ENCODE measurements at regions not wholly inside any gene's neighbourhood (a gene's known extent, or its start where the extent isn't known, plus 50 kb on each side); places are given as distances from the start of the nearest gene placed in this dataset.

- Histone ChIP-seq H3K27me3 (ENCODE audit: insufficient read depth, low read length) (no peaks in the 10 kb centered on the region), H3K4me1 (ENCODE audit: control insufficient read depth in 1 of 2, insufficient read depth in 2 of 2, low read length in 2 of 2) (peaks cover 6% of the 10 kb centered on the region in 2 experiments), H3K14ac (ENCODE audit: low read length) (no peak overlapping the region), H2BK120ac (ENCODE audit: insufficient read depth, low read length, poor library complexity) (peak overlapping the region; percentile 3), H3K79me2 (ENCODE audit: control insufficient read depth, insufficient read depth, low read length, poor library complexity) (no peaks in the 10 kb centered on the region), H3K9ac (ENCODE audit: low read length) (no peak overlapping the region), H2AFZ (ENCODE audit: insufficient read depth, low read length, poor library complexity) (no peak overlapping the region), H3K9me3 (ENCODE audit: insufficient read depth, low read depth, low read length) (no peaks in the 10 kb centered on the region), H3K23ac (ENCODE audit: low read length) (no peak overlapping the region), H4K12ac (ENCODE audit: low read depth, low read length) (no peak overlapping the region), H3K4me3 (ENCODE audit: low read depth, low read length) (no peak overlapping the region), H3K79me1 (ENCODE audit: low read length) (peaks cover 7% of the 10 kb centered on the region), H2BK5ac (ENCODE audit: low read depth, low read length, poor library complexity) (no peak overlapping the region), H3K4me2 (ENCODE audit: low read length) (no peak overlapping the region), H3K27ac (ENCODE audit: low read depth, low read length) (no peak overlapping the region), H3K4ac (ENCODE audit: low read depth, low read length) (no peak overlapping the region), H4K91ac (ENCODE audit: low read depth, low read length) (peak overlapping the region; percentile 55), H4K8ac (ENCODE audit: low read depth, low read length) (peak overlapping the region; percentile 65), H3K18ac (ENCODE audit: low read length) (no peak overlapping the region), H3K36me3 (ENCODE audit: control insufficient read depth in 1 of 2, insufficient read depth in 2 of 2, low read length in 2 of 2) (no peaks in the 10 kb centered on the region), H2AK5ac (ENCODE audit: low read length) (no peak overlapping the region), H2BK12ac (ENCODE audit: low read length) (peak overlapping the region; percentile 89)
- DNase-seq: peak; percentile 62 to 68
- no CpG with 5 or more reads among the region's 3 CpGs for WGBS (ENCODE audit: extremely low coverage, insufficient coverage, insufficient read length)
These were observed 458.7 kb upstream of the ADAMTS5 start for GRCh38 chr21:27425574-27425973.

GRCh38 chr21:27425172-27425571 is 458.3 kb upstream of the ADAMTS5 start:
- Histone ChIP-seq H3K79me2 (ENCODE audit: control insufficient read depth, insufficient read depth, low read length, poor library complexity) (no peaks in the 10 kb centered on the region), H3K18ac (ENCODE audit: low read length) (no peak overlapping the region), H4K12ac (ENCODE audit: low read depth, low read length) (no peak overlapping the region), H3K36me3 (ENCODE audit: control insufficient read depth in 1 of 2, insufficient read depth in 2 of 2, low read length in 2 of 2) (no peaks in the 10 kb centered on the region), H3K9ac (ENCODE audit: low read length) (no peak overlapping the region), H3K27me3 (ENCODE audit: insufficient read depth, low read length) (no peaks in the 10 kb centered on the region), H3K4ac (ENCODE audit: low read depth, low read length) (no peak overlapping the region), H4K8ac (ENCODE audit: low read depth, low read length) (no peak overlapping the region), H3K4me1 (ENCODE audit: control insufficient read depth in 1 of 2, insufficient read depth in 2 of 2, low read length in 2 of 2) (peaks cover 6% of the 10 kb centered on the region in 2 experiments), H3K14ac (ENCODE audit: low read length) (no peak overlapping the region), H3K79me1 (ENCODE audit: low read length) (peaks cover 7% of the 10 kb centered on the region), H2AFZ (ENCODE audit: insufficient read depth, low read length, poor library complexity) (no peak overlapping the region), H2BK12ac (ENCODE audit: low read length) (no peak overlapping the region), H3K4me3 (ENCODE audit: low read depth, low read length) (no peak overlapping the region), H3K23ac (ENCODE audit: low read length) (no peak overlapping the region), H2BK5ac (ENCODE audit: low read depth, low read length, poor library complexity) (no peak overlapping the region), H3K9me3 (ENCODE audit: insufficient read depth, low read depth, low read length) (no peaks in the 10 kb centered on the region), H3K4me2 (ENCODE audit: low read length) (no peak overlapping the region), H3K27ac (ENCODE audit: low read depth, low read length) (no peak overlapping the region), H2BK120ac (ENCODE audit: insufficient read depth, low read length, poor library complexity) (no peak overlapping the region), H4K91ac (ENCODE audit: low read depth, low read length) (no peak overlapping the region), H2AK5ac (ENCODE audit: low read length) (no peak overlapping the region)
- WGBS (ENCODE audit: extremely low coverage, insufficient coverage, insufficient read length): no CpG with 5 or more reads among the region's 2 CpGs
- peak; percentile 29 to 80 for DNase-seq

GRCh38 chr21:27424601-27425000 is 457.7 kb upstream of the ADAMTS5 start:
- Histone ChIP-seq H3K4ac (ENCODE audit: low read depth, low read length) (no peak overlapping the region), H3K79me2 (ENCODE audit: control insufficient read depth, insufficient read depth, low read length, poor library complexity) (no peaks in the 10 kb centered on the region), H4K12ac (ENCODE audit: low read depth, low read length) (no peak overlapping the region), H3K14ac (ENCODE audit: low read length) (peak overlapping the region; percentile 36), H2BK12ac (ENCODE audit: low read length) (no peak overlapping the region), H3K4me3 (ENCODE audit: low read depth, low read length) (no peak overlapping the region), H2BK5ac (ENCODE audit: low read depth, low read length, poor library complexity) (peak overlapping the region; percentile 69), H2AFZ (ENCODE audit: insufficient read depth, low read length, poor library complexity) (no peak overlapping the region), H3K36me3 (ENCODE audit: control insufficient read depth in 1 of 2, insufficient read depth in 2 of 2, low read length in 2 of 2) (no peaks in the 10 kb centered on the region), H2BK120ac (ENCODE audit: insufficient read depth, low read length, poor library complexity) (peak overlapping the region; percentile 92), H3K9me3 (ENCODE audit: insufficient read depth, low read depth, low read length) (no peaks in the 10 kb centered on the region), H2AK5ac (ENCODE audit: low read length) (no peak overlapping the region), H3K4me1 (ENCODE audit: control insufficient read depth in 1 of 2, insufficient read depth in 2 of 2, low read length in 2 of 2) (peaks cover 6% of the 10 kb centered on the region in 2 experiments), H3K79me1 (ENCODE audit: low read length) (peaks cover 7% of the 10 kb centered on the region), H3K4me2 (ENCODE audit: low read length) (peak overlapping the region; percentile 27), H3K27ac (ENCODE audit: low read depth, low read length) (peak overlapping the region; percentile 79), H3K23ac (ENCODE audit: low read length) (no peak overlapping the region), H4K91ac (ENCODE audit: low read depth, low read length) (peak overlapping the region; percentile 61), H4K8ac (ENCODE audit: low read depth, low read length) (peak overlapping the region; percentile 66), H3K18ac (ENCODE audit: low read length) (no peak overlapping the region), H3K27me3 (ENCODE audit: insufficient read depth, low read length) (no peaks in the 10 kb centered on the region), H3K9ac (ENCODE audit: low read length) (no peak overlapping the region)
- WGBS (ENCODE audit: extremely low coverage, insufficient coverage, insufficient read length): no CpG with 5 or more reads among the region's 1 CpG
- peak; percentile 72 to 90 for DNase-seq

- Histone ChIP-seq H3K79me1 (ENCODE audit: low read length) (peaks cover 7% of the 10 kb centered on the region), H3K36me3 (ENCODE audit: control insufficient read depth in 1 of 2, insufficient read depth in 2 of 2, low read length in 2 of 2) (no peaks in the 10 kb centered on the region), H4K91ac (ENCODE audit: low read depth, low read length) (no peak overlapping the region), H3K18ac (ENCODE audit: low read length) (no peak overlapping the region), H3K4ac (ENCODE audit: low read depth, low read length) (no peak overlapping the region), H3K4me1 (ENCODE audit: control insufficient read depth in 1 of 2, insufficient read depth in 2 of 2, low read length in 2 of 2) (peaks cover 6% of the 10 kb centered on the region in 2 experiments), H2BK5ac (ENCODE audit: low read depth, low read length, poor library complexity) (peak overlapping the region; percentile 69), H2AK5ac (ENCODE audit: low read length) (no peak overlapping the region), H3K79me2 (ENCODE audit: control insufficient read depth, insufficient read depth, low read length, poor library complexity) (no peaks in the 10 kb centered on the region), H3K9ac (ENCODE audit: low read length) (no peak overlapping the region), H2AFZ (ENCODE audit: insufficient read depth, low read length, poor library complexity) (no peak overlapping the region), H2BK12ac (ENCODE audit: low read length) (no peak overlapping the region), H3K14ac (ENCODE audit: low read length) (no peak overlapping the region), H3K4me2 (ENCODE audit: low read length) (peak overlapping the region; percentile 27), H3K27ac (ENCODE audit: low read depth, low read length) (peak overlapping the region; percentile 79), H4K8ac (ENCODE audit: low read depth, low read length) (no peak overlapping the region), H3K27me3 (ENCODE audit: insufficient read depth, low read length) (no peaks in the 10 kb centered on the region), H4K12ac (ENCODE audit: low read depth, low read length) (no peak overlapping the region), H2BK120ac (ENCODE audit: insufficient read depth, low read length, poor library complexity) (peak overlapping the region; percentile 92), H3K9me3 (ENCODE audit: insufficient read depth, low read depth, low read length) (no peaks in the 10 kb centered on the region), H3K4me3 (ENCODE audit: low read depth, low read length) (no peak overlapping the region), H3K23ac (ENCODE audit: low read length) (no peak overlapping the region)
- WGBS (ENCODE audit: extremely low coverage, insufficient coverage, insufficient read length): no CpG with 5 or more reads among the region's 4 CpGs
- peak; percentile 92 to 96 for DNase-seq
These were observed 457.2 kb upstream of the ADAMTS5 start for GRCh38 chr21:27423906-27424595.
